SK-N-SH treated with all-trans-retinoic acid at 6 μM for 48 hours (cell line): ENCODE measurements at regions not wholly inside any gene's neighbourhood (a gene's known extent, or its start where the extent isn't known, plus 50 kb on each side); places are given as distances from the start of the nearest gene placed in this dataset.

Experiments used
- ATAC-seq: fragments of 200-7000 bp; cut with Tn5 transposase; 3 replicates; pipeline ENCODE4 v1.9.1; 2020; ENCODE audit warnings: mild to moderate bottlenecking, moderate library complexity
- ARNTL ChIP-seq: fragments of 450-650 bp; formaldehyde crosslinking; IDR thresholded peaks from 2 replicates; pipeline ENCODE4 v1.5.0; 2020; ENCODE audit warnings: low read depth, mild to moderate bottlenecking, moderate library complexity, borderline replicate concordance
- BACH2 ChIP-seq: fragments of 250-450 bp; sonication (Bioruptor Pico); IDR thresholded peaks from 2 replicates; pipeline ENCODE4 v1.9.0; 2021; ENCODE audit warnings: mild to moderate bottlenecking, borderline replicate concordance
- CREB5 ChIP-seq: fragments of 250-450 bp; sonication (Bioruptor Pico); IDR thresholded peaks from 2 replicates; pipeline ENCODE4 v1.5.1; 2020; ENCODE audit warnings: low read depth, mild to moderate bottlenecking, moderate library complexity
- CSDC2 ChIP-seq: fragments of 250-450 bp; sonication (Bioruptor Pico); IDR thresholded peaks from 2 replicates; pipeline ENCODE4 v1.5.0; 2020; ENCODE audit warnings: mild to moderate bottlenecking, moderate library complexity
- ESRRG ChIP-seq: fragments of 250-450 bp; sonication (Bioruptor Pico); IDR thresholded peaks from 2 replicates; pipeline ENCODE4 v1.6.1; 2021; ENCODE audit warnings: mild to moderate bottlenecking
- GLIS3 ChIP-seq: fragments of 250-450 bp; sonication (Bioruptor Pico); IDR thresholded peaks from 2 replicates; pipeline ENCODE4 v1.5.0; 2020; ENCODE audit warnings: mild to moderate bottlenecking, moderate library complexity
- ISL1 ChIP-seq: fragments of 250-450 bp; sonication (Bioruptor Pico); IDR thresholded peaks from 2 replicates; pipeline ENCODE4 v2.1.2; 2022; ENCODE audit warnings: mild to moderate bottlenecking, moderate library complexity
- OSR1 ChIP-seq: fragments of 250-450 bp; sonication (Bioruptor Pico); IDR thresholded peaks from 2 replicates; pipeline ENCODE4 v1.8.0; 2022; ENCODE audit warnings: moderate library complexity, mild to moderate bottlenecking, inconsistent platforms
- PATZ1 ChIP-seq: fragments of 250-450 bp; sonication (Bioruptor Pico); IDR thresholded peaks from 2 replicates; pipeline ENCODE4 v1.8.0; 2020; ENCODE audit warnings: mild to moderate bottlenecking, moderate library complexity, borderline replicate concordance
- POU6F1 ChIP-seq: fragments of 250-450 bp; sonication (Bioruptor Pico); IDR thresholded peaks from 2 replicates; pipeline ENCODE4 v1.8.0; 2021; ENCODE audit warnings: low read depth, mild to moderate bottlenecking, moderate library complexity, borderline replicate concordance
- PPARA ChIP-seq: fragments of 250-450 bp; sonication (Bioruptor Pico); IDR thresholded peaks from 2 replicates; pipeline ENCODE4 v1.5.0; 2020; ENCODE audit warnings: mild to moderate bottlenecking, borderline replicate concordance
- SNAI2 ChIP-seq: fragments of 250-450 bp; sonication (Bioruptor Pico); IDR thresholded peaks from 2 replicates; pipeline ENCODE4 v1.5.0; 2020; ENCODE audit warnings: mild to moderate bottlenecking, moderate library complexity
- TCF4 ChIP-seq: fragments of 250-450 bp; sonication (Bioruptor Pico); IDR thresholded peaks from 2 replicates; pipeline ENCODE4 v1.8.0; 2021; ENCODE audit warnings: mild to moderate bottlenecking, moderate library complexity, borderline replicate concordance
- TOX ChIP-seq: fragments of 250-450 bp; sonication (Bioruptor Pico); IDR thresholded peaks from 2 replicates; pipeline ENCODE4 v1.8.0; 2021; ENCODE audit warnings: mild to moderate bottlenecking, moderate library complexity, borderline replicate concordance
- ZC3H10 ChIP-seq: fragments of 250-450 bp; sonication (Bioruptor Pico); IDR thresholded peaks from 2 replicates; pipeline ENCODE4 v1.5.1; 2021; ENCODE audit warnings: mild to moderate bottlenecking, moderate library complexity
- ZFP3 ChIP-seq: fragments of 250-450 bp; sonication (Bioruptor Pico); IDR thresholded peaks from 2 replicates; pipeline ENCODE4 v1.5.0; 2020; ENCODE audit warnings: mild to moderate bottlenecking, moderate library complexity
- ZFP30 ChIP-seq: fragments of 450-650 bp; formaldehyde crosslinking; IDR thresholded peaks from 2 replicates; pipeline ENCODE4 v1.5.0; 2022; ENCODE audit warnings: mild to moderate bottlenecking, moderate library complexity
- ZNF565 ChIP-seq: fragments of 450-650 bp; formaldehyde crosslinking; conservative IDR thresholded peaks from 2 replicates; pipeline ENCODE4 v1.5.0; 2020; ENCODE audit warnings: low read depth, mild to moderate bottlenecking, moderate library complexity
- ZNF70 ChIP-seq: fragments of 450-650 bp; formaldehyde crosslinking; IDR thresholded peaks from 2 replicates; pipeline ENCODE4 v1.5.0; 2020; ENCODE audit warnings: mild to moderate bottlenecking, moderate library complexity
- ZNF8 ChIP-seq: fragments of 450-650 bp; formaldehyde crosslinking; IDR thresholded peaks from 2 replicates; pipeline ENCODE4 v1.5.0; 2020; ENCODE audit warnings: mild to moderate bottlenecking, moderate library complexity
- TF ChIP-seq, protein P1 (sequence below): fragments of 250-450 bp; sonication (Bioruptor Pico); IDR thresholded peaks from 2 replicates; pipeline ENCODE4 v1.5.0; 2020; ENCODE audit warnings: mild to moderate bottlenecking, moderate library complexity

DNA sequence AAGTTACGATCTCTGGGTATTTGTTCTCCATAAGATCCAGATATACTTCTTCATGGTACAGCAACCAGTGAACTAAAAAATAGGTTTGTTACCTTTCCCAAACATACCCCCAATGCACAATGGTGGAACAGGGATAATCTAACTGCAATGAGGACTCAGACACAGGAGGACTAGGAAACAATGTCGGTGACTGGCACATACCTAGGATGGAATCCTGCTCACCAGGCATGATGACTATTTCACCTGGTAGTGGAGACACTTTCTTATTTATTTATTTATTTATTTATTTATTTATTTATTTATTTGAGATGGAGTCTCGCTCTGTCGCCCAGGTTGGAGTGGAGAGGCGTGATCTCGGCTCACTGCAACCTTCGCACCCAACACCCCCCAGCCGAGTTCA is 159.9 kb upstream of the CCNH start:
- ATAC-seq = no peak
- TF ChIP-seq ESRRG (no peak), ZNF8 (CRISPR knock-in tag) (no peak), ZFP30 (CRISPR knock-in tag) (no peak), TCF4 (CRISPR knock-in tag) (no peak), POU6F1 (CRISPR knock-in tag) (no peak), ISL1 (CRISPR knock-in tag) (no peak), PATZ1 (CRISPR knock-in tag) (no peak), ARNTL (CRISPR knock-in tag) (no peak), ZNF70 (CRISPR knock-in tag) (no peak), OSR1 (CRISPR knock-in tag) (no peak), SNAI2 (CRISPR knock-in tag) (no peak), ZNF565 (CRISPR knock-in tag) (no peak), GLIS3 (CRISPR knock-in tag) (no peak), CREB5 (CRISPR knock-in tag) (no peak), TOX (CRISPR knock-in tag) (no peak), PPARA (CRISPR knock-in tag) (no peak)
- TF ChIP-seq, protein P1, sequence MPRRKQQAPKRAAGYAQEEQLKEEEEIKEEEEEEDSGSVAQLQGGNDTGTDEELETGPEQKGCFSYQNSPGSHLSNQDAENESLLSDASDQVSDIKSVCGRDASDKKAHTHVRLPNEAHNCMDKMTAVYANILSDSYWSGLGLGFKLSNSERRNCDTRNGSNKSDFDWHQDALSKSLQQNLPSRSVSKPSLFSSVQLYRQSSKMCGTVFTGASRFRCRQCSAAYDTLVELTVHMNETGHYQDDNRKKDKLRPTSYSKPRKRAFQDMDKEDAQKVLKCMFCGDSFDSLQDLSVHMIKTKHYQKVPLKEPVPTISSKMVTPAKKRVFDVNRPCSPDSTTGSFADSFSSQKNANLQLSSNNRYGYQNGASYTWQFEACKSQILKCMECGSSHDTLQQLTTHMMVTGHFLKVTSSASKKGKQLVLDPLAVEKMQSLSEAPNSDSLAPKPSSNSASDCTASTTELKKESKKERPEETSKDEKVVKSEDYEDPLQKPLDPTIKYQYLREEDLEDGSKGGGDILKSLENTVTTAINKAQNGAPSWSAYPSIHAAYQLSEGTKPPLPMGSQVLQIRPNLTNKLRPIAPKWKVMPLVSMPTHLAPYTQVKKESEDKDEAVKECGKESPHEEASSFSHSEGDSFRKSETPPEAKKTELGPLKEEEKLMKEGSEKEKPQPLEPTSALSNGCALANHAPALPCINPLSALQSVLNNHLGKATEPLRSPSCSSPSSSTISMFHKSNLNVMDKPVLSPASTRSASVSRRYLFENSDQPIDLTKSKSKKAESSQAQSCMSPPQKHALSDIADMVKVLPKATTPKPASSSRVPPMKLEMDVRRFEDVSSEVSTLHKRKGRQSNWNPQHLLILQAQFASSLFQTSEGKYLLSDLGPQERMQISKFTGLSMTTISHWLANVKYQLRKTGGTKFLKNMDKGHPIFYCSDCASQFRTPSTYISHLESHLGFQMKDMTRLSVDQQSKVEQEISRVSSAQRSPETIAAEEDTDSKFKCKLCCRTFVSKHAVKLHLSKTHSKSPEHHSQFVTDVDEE (CRISPR knock-in tag) = no peak
- TF ChIP-seq, all 23 proteins: peak for 0

- ATAC-seq = no peak
- TF ChIP-seq OSR1 (CRISPR knock-in tag) = no peak
- TF ChIP-seq ZFP30 (CRISPR knock-in tag) = no peak
- no peak for TF ChIP-seq ZNF565 (CRISPR knock-in tag)
- no peak for TF ChIP-seq ZC3H10 (CRISPR knock-in tag)
- no peak for TF ChIP-seq ZNF8 (CRISPR knock-in tag)
- TF ChIP-seq, all 23 proteins: peak for 0
These were observed 159.4 kb upstream of the CCNH start for GRCh38 chr5:87572090-87572489.

GRCh38 chr5:87570366-87570765 is 157.6 kb upstream of the CCNH start:
- no peak for ATAC-seq
- TF ChIP-seq ZC3H10 (CRISPR knock-in tag) = no peak
- TF ChIP-seq, all 23 proteins: peak for 0

GRCh38 chr5:87562068-87562467 is 149.3 kb upstream of the CCNH start:
- no peak for ATAC-seq
- TF ChIP-seq ARNTL (CRISPR knock-in tag) (no peak), CSDC2 (CRISPR knock-in tag) (no peak), GLIS3 (CRISPR knock-in tag) (no peak), ISL1 (CRISPR knock-in tag) (no peak), POU6F1 (CRISPR knock-in tag) (no peak), CREB5 (CRISPR knock-in tag) (no peak), ZNF70 (CRISPR knock-in tag) (no peak), SNAI2 (CRISPR knock-in tag) (no peak), ZFP30 (CRISPR knock-in tag) (no peak), ESRRG (no peak), ZFP3 (CRISPR knock-in tag) (no peak), BACH2 (CRISPR knock-in tag) (no peak), TOX (CRISPR knock-in tag) (no peak)
- TF ChIP-seq, protein P1 (CRISPR knock-in tag) = no peak
